ENCODE measurements at regions not wholly inside any gene's neighbourhood (a gene's known extent, or its start where the extent isn't known, plus 50 kb on each side); places are given as distances from the start of the nearest gene placed in this dataset.

DNA sequence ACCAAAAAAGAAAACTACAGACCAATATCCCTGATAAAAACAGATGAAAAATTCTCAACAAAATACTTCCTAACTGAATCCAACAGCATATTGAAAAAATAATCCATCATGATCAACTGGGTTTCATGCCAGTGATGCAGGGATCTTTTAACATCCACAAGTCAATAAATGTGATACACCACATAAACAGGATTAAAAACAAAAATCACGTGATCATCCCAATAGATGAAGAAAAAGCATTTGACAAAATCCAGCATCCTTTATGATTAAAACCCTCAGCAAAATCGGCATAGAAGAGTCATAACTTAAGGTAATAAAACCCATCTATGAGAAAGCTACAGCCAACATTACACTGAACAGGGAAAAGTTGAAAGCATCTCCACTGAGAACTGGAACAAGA is 107.5 kb downstream of the DCLK3 start:
- H3K4me3 ChIP-seq (ENCODE audit: low read depth, low read length) = no peak overlapping the region
- DNase-seq (ENCODE audit: low read depth) = no peak
- TF ChIP-seq, protein P1, sequence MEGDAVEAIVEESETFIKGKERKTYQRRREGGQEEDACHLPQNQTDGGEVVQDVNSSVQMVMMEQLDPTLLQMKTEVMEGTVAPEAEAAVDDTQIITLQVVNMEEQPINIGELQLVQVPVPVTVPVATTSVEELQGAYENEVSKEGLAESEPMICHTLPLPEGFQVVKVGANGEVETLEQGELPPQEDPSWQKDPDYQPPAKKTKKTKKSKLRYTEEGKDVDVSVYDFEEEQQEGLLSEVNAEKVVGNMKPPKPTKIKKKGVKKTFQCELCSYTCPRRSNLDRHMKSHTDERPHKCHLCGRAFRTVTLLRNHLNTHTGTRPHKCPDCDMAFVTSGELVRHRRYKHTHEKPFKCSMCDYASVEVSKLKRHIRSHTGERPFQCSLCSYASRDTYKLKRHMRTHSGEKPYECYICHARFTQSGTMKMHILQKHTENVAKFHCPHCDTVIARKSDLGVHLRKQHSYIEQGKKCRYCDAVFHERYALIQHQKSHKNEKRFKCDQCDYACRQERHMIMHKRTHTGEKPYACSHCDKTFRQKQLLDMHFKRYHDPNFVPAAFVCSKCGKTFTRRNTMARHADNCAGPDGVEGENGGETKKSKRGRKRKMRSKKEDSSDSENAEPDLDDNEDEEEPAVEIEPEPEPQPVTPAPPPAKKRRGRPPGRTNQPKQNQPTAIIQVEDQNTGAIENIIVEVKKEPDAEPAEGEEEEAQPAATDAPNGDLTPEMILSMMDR (IDR thresholded peaks at IDR 0.05; ENCODE audit: insufficient read depth, low read depth, low read length) = no peak

DNA sequence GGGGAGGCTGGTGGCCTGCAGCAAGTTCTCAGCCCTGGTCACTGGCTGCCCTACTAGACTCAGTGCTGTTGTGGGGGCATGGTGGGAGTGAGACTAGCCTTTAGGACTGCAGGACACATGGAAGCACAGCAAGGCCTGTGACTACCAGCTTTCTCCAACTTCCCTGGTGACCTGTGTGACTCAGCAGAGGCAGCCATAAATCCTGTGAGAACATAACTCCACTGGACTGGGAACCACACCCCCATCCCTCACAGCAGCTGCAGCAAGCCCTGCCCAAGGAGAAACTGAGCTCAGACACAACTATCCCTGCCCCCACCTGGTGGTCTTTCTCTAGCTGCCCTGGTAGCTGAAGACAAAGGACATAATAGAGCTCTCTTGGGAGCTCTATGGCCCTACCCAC is 111.3 kb downstream of the DCLK3 start:
- TF ChIP-seq, protein P1 (IDR thresholded peaks at IDR 0.05; ENCODE audit: insufficient read depth, low read depth, low read length) = no peak
- H3K4me3 ChIP-seq (ENCODE audit: low read depth, low read length) = no peak overlapping the region
- peak; percentile 57 for DNase-seq (ENCODE audit: low read depth)

DNA sequence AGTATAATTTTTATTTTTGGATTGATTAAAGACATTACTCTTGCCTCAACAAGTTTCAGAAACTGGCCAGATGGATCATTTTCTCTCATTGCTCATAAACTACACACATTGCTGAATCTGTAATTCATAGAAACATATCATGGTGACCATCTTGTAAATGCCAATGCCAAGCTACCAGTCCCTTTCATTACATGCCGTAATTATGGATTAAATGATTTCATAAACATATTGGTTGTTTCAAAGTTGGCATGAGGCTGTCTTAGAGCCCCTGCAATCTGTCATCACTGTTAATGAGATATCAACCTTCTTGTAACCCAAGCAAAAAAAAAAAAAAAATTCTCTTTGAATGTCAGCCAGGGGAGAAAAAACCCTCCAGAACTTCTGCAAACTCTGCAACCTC is 112.2 kb downstream of the DCLK3 start:
- TF ChIP-seq, protein P1 (IDR thresholded peaks at IDR 0.05; ENCODE audit: insufficient read depth, low read depth, low read length) = no peak
- H3K4me3 ChIP-seq (ENCODE audit: low read depth, low read length) = no peak overlapping the region
- no peak for DNase-seq (ENCODE audit: low read depth)

DNA sequence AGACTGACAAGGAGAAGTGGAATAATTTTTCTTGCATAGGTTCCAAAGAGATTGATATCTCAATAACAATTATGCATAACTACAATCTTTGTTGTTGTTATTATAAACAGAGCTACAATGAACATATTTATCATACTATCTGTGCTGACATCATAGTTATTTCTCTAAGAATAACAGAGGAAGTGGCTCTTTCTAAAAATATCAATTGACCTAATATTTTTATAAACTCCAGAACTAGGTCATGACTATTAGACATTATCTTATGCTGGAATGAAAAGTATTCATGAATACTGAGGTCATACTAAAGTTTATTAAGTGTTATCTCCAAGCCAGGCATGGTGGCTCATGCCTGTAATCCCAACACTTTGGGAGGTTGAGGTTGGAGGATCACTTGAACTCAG is 114.1 kb downstream of the DCLK3 start:
- DNase-seq (ENCODE audit: low read depth) = peak; percentile 28
- TF ChIP-seq, protein P1 (IDR thresholded peaks at IDR 0.05; ENCODE audit: insufficient read depth, low read depth, low read length) = no peak
- H3K4me3 ChIP-seq (ENCODE audit: low read depth, low read length) = no peak overlapping the region

DNA sequence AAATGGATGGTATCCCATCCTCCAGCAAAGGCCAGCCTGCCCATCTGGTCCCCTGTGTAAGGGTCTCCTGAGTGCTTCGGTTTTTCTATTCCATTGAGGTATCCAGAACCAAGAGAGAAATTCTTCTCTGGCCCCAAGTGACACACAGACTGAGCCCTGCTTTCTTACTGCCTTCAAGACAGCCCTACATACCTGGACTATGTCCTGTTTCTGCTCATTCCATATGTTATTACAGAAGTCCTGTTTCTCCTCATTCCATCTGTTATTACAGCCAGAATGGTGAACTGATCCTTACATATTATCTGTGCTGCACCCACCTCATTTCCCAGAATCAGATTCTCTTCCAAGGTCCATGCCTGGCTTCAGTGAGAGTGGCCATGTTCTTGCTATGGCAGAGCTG is 115.2 kb downstream of the DCLK3 start:
- no peak for DNase-seq (ENCODE audit: low read depth)
- TF ChIP-seq, protein P1 (IDR thresholded peaks at IDR 0.05; ENCODE audit: insufficient read depth, low read depth, low read length) = no peak
- H3K4me3 ChIP-seq (ENCODE audit: low read depth, low read length) = no peak overlapping the region

DNA sequence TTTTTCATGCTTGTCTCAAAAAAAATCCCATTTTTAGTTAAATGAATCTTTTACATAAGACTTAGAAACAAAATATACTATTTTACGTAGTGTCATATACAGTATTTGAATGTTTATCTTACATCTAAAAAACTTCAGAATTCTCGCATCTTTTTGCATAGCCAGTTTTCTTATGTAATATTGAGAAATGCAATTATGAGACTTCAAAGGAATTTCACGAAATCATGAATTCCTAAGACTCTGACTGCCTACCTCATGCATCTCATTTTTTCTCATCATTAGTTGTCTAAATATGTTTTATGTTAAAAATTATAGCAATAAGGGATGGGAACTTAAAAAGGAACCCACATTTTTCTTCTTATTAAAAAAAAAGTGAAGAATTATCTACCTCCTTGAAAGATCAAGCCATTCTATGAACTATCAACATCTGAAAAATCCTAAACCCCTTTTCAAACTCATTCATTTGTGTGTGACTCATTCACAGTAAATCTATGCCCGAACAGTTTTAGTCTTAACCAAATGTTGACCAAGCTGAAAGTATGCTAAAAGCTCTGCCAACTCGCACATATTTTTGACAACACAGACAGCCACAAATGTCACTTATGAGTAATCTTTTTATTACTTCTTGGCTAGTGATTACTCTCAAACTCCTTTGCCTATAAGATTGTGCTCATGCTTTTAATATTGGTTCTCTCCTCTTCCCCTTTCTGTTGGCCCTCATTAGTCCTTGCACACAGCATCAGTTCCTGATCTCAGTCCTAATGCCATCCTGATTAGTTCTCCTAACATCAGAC is 115.9 kb downstream of the DCLK3 start:
- H3K4me3 ChIP-seq (ENCODE audit: low read depth, low read length) = no peak overlapping the region
- TF ChIP-seq, protein P1 (IDR thresholded peaks at IDR 0.05; ENCODE audit: insufficient read depth, low read depth, low read length) = no peak
- peak; percentile 71 for DNase-seq (ENCODE audit: low read depth)

DNA sequence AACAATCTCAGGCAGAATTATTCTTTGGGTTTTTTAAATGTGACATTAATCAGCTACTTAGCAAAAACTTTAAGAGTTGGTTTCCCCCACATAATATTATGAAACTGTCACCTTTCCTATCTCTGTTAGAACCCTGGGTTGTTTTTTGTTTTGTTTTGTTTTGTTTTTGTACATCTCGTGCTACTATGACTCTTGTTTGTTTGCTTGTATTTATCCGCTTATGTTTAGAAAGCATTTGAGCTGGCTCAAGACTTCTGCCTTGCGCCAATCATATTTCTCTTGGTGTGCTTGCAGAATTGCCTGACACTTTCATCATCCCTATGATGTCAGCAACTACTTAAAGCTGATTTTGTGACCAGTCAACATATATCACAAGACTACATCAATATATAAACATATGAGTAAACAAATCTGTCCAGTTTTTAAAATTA is 116.9 kb downstream of the DCLK3 start:
- no peak overlapping the region for H3K4me3 ChIP-seq (ENCODE audit: low read depth, low read length)
- TF ChIP-seq, protein P1 (IDR thresholded peaks at IDR 0.05; ENCODE audit: insufficient read depth, low read depth, low read length) = no peak
- peak; percentile 39 for DNase-seq (ENCODE audit: low read depth)
